ENCODE measurements at regions not wholly inside any gene's neighbourhood (a gene's known extent, or its start where the extent isn't known, plus 50 kb on each side); places are given as distances from the start of the nearest gene placed in this dataset.
"Not testable (repeated sequence)": the region's sequence is repeated elsewhere in the genome, so short reads cannot be mapped to it uniquely, and the experiment has no call there.

- no peak overlapping the region for H3K9ac ChIP-seq (ENCODE audit: low read length in 5 of 5)
- H3K36me3 ChIP-seq (ENCODE audit: control insufficient read depth in 5 of 5, insufficient read depth in 5 of 5, low read length in 5 of 5): no peaks in the 10 kb centered on the region
Observed at GRCh38 chr14:105888151-105888550, 361.8 kb downstream of the TMEM121 start.

GRCh38 chr14:105888784-105889665 is 362.6 kb downstream of the TMEM121 start:
- peaks cover 0 to 5% (median 4%) of the 10 kb centered on the region in 5 donors for H3K9me3 ChIP-seq (ENCODE audit: control insufficient read depth in 5 of 5, low read length in 5 of 5)

More at GRCh38 chr14:105888151-105888550, 361.8 kb downstream of the TMEM121 start:
- Histone ChIP-seq H3K9me3 (ENCODE audit: control insufficient read depth in 5 of 5, low read length in 5 of 5) (peaks cover 0 to 5% (median 4%) of the 10 kb centered on the region in 5 donors), H3K4me1 (ENCODE audit: control insufficient read depth in 5 of 5, insufficient read depth in 5 of 5, low read length in 5 of 5) (no peaks in the 10 kb centered on the region), H3K4me3 (ENCODE audit: low read depth in 1 of 5, low read length in 5 of 5) (no peak overlapping the region), H3K27me3 (ENCODE audit: control insufficient read depth in 5 of 5, insufficient read depth in 4 of 5, low read length in 5 of 5) (peaks cover 0 to 16% (median 0%) of the 10 kb centered on the region in 5 donors), H3K27ac (ENCODE audit: low read depth, low read length) (no peak overlapping the region)

GRCh38 chr14:105889666-105890473 is 363.5 kb downstream of the TMEM121 start:
- Histone ChIP-seq H3K4me3 (ENCODE audit: low read depth in 1 of 5, low read length in 5 of 5) (no peak overlapping the region), H3K9ac (ENCODE audit: low read length in 5 of 5) (no peak overlapping the region), H3K9me3 (ENCODE audit: control insufficient read depth in 5 of 5, low read length in 5 of 5) (peaks cover 0 to 5% (median 4%) of the 10 kb centered on the region in 5 donors), H3K36me3 (ENCODE audit: control insufficient read depth in 5 of 5, insufficient read depth in 5 of 5, low read length in 5 of 5) (no peaks in the 10 kb centered on the region), H3K27me3 (ENCODE audit: control insufficient read depth in 5 of 5, insufficient read depth in 4 of 5, low read length in 5 of 5) (peaks cover 0 to 13% (median 0%) of the 10 kb centered on the region in 5 donors), H3K27ac (ENCODE audit: low read depth, low read length) (no peak overlapping the region), H3K4me1 (ENCODE audit: control insufficient read depth in 5 of 5, insufficient read depth in 5 of 5, low read length in 5 of 5) (no peaks in the 10 kb centered on the region)

More at GRCh38 chr14:105888784-105889665, 362.6 kb downstream of the TMEM121 start:
- Histone ChIP-seq H3K4me1 (ENCODE audit: control insufficient read depth in 5 of 5, insufficient read depth in 5 of 5, low read length in 5 of 5) (no peaks in the 10 kb centered on the region), H3K27ac (ENCODE audit: low read depth, low read length) (no peak overlapping the region), H3K36me3 (ENCODE audit: control insufficient read depth in 5 of 5, insufficient read depth in 5 of 5, low read length in 5 of 5) (no peaks in the 10 kb centered on the region), H3K27me3 (ENCODE audit: control insufficient read depth in 5 of 5, insufficient read depth in 4 of 5, low read length in 5 of 5) (peaks cover 0 to 13% (median 0%) of the 10 kb centered on the region in 5 donors), H3K9ac (ENCODE audit: low read length in 5 of 5) (no peak overlapping the region), H3K4me3 (ENCODE audit: low read depth in 1 of 5, low read length in 5 of 5) (no peak overlapping the region)

GRCh38 chr14:105890474-105891220 is 364.3 kb downstream of the TMEM121 start:
- Histone ChIP-seq H3K9ac (ENCODE audit: low read length in 5 of 5) (no peak overlapping the region), H3K36me3 (ENCODE audit: control insufficient read depth in 5 of 5, insufficient read depth in 5 of 5, low read length in 5 of 5) (no peaks in the 10 kb centered on the region), H3K4me3 (ENCODE audit: low read depth in 1 of 5, low read length in 5 of 5) (no peak overlapping the region), H3K9me3 (ENCODE audit: control insufficient read depth in 5 of 5, low read length in 5 of 5) (peaks cover 0 to 5% (median 4%) of the 10 kb centered on the region in 5 donors), H3K4me1 (ENCODE audit: control insufficient read depth in 5 of 5, insufficient read depth in 5 of 5, low read length in 5 of 5) (no peaks in the 10 kb centered on the region), H3K27ac (ENCODE audit: low read depth, low read length) (no peak overlapping the region), H3K27me3 (ENCODE audit: control insufficient read depth in 5 of 5, insufficient read depth in 4 of 5, low read length in 5 of 5) (peaks cover 0 to 13% (median 0%) of the 10 kb centered on the region in 5 donors)

GRCh38 chr14:105891221-105891602 is 364.8 kb downstream of the TMEM121 start:
- Histone ChIP-seq H3K36me3 (ENCODE audit: control insufficient read depth in 5 of 5, insufficient read depth in 5 of 5, low read length in 5 of 5) (no peaks in the 10 kb centered on the region), H3K4me3 (ENCODE audit: low read depth in 1 of 5, low read length in 5 of 5) (no peak overlapping the region), H3K27ac (ENCODE audit: low read depth, low read length) (no peak overlapping the region), H3K4me1 (ENCODE audit: control insufficient read depth in 5 of 5, insufficient read depth in 5 of 5, low read length in 5 of 5) (no peaks in the 10 kb centered on the region), H3K27me3 (ENCODE audit: control insufficient read depth in 5 of 5, insufficient read depth in 4 of 5, low read length in 5 of 5) (peaks cover 0 to 13% (median 0%) of the 10 kb centered on the region in 5 donors), H3K9ac (ENCODE audit: low read length in 5 of 5) (no peak overlapping the region), H3K9me3 (ENCODE audit: control insufficient read depth in 5 of 5, low read length in 5 of 5) (peaks cover 0 to 5% (median 4%) of the 10 kb centered on the region in 5 donors)

GRCh38 chr14:105891631-105892452 is 365.5 kb downstream of the TMEM121 start:
- peaks cover 0 to 5% (median 4%) of the 10 kb centered on the region in 5 donors for H3K9me3 ChIP-seq (ENCODE audit: control insufficient read depth in 5 of 5, low read length in 5 of 5)
- peaks cover 0 to 13% (median 0%) of the 10 kb centered on the region in 5 donors for H3K27me3 ChIP-seq (ENCODE audit: control insufficient read depth in 5 of 5, insufficient read depth in 4 of 5, low read length in 5 of 5)
- H3K4me1 ChIP-seq (ENCODE audit: control insufficient read depth in 5 of 5, insufficient read depth in 5 of 5, low read length in 5 of 5): no peaks in the 10 kb centered on the region
- H3K27ac ChIP-seq (ENCODE audit: low read depth, low read length): no peak overlapping the region
- H3K4me3 ChIP-seq (ENCODE audit: low read depth in 1 of 5, low read length in 5 of 5): no peak overlapping the region
- H3K9ac ChIP-seq (ENCODE audit: low read length in 5 of 5): no peak overlapping the region
- no peaks in the 10 kb centered on the region for H3K36me3 ChIP-seq (ENCODE audit: control insufficient read depth in 5 of 5, insufficient read depth in 5 of 5, low read length in 5 of 5)

GRCh38 chr14:105892453-105893441 is 366.4 kb downstream of the TMEM121 start:
- H3K9ac ChIP-seq (ENCODE audit: low read length in 5 of 5); H3K4me3 ChIP-seq (ENCODE audit: low read depth in 1 of 5, low read length in 5 of 5); H3K4me1 ChIP-seq (ENCODE audit: control insufficient read depth in 5 of 5, insufficient read depth in 5 of 5, low read length in 5 of 5); H3K36me3 ChIP-seq (ENCODE audit: control insufficient read depth in 5 of 5, insufficient read depth in 5 of 5, low read length in 5 of 5); H3K27ac ChIP-seq (ENCODE audit: low read depth, low read length): not testable (repeated sequence)
- Histone ChIP-seq H3K27me3 (ENCODE audit: control insufficient read depth in 5 of 5, insufficient read depth in 4 of 5, low read length in 5 of 5) (peaks cover 0 to 13% (median 0%) of the 10 kb centered on the region in 5 donors), H3K9me3 (ENCODE audit: control insufficient read depth in 5 of 5, low read length in 5 of 5) (peaks cover 0 to 11% (median 4%) of the 10 kb centered on the region in 5 donors)

GRCh38 chr14:105893686-105894085 is 367.3 kb downstream of the TMEM121 start:
- not testable (repeated sequence) for H3K36me3 ChIP-seq (ENCODE audit: control insufficient read depth in 5 of 5, insufficient read depth in 5 of 5, low read length in 5 of 5); H3K4me1 ChIP-seq (ENCODE audit: control insufficient read depth in 5 of 5, insufficient read depth in 5 of 5, low read length in 5 of 5); H3K4me3 ChIP-seq (ENCODE audit: low read depth in 1 of 5, low read length in 5 of 5); H3K27ac ChIP-seq (ENCODE audit: low read depth, low read length); H3K9ac ChIP-seq (ENCODE audit: low read length in 5 of 5); H3K9me3 ChIP-seq (ENCODE audit: control insufficient read depth in 5 of 5, low read length in 5 of 5)
- H3K27me3 ChIP-seq (ENCODE audit: control insufficient read depth in 5 of 5, insufficient read depth in 4 of 5, low read length in 5 of 5): peaks cover 0 to 13% (median 0%) of the 10 kb centered on the region in 5 donors
